HepG2 (cell line): ENCODE measurements at regions not wholly inside any gene's neighbourhood (a gene's known extent, or its start where the extent isn't known, plus 50 kb on each side); places are given as distances from the start of the nearest gene placed in this dataset.

Source experiments
- ATAC-seq: fragments of 200-7000 bp; cut with Tn5 transposase; 3 replicates; pipeline ENCODE4 v1.9.1; 2020; ENCODE audit warnings: mild to moderate bottlenecking, moderate library complexity
- BruUV-seq: library from RNA; stranded (reverse); fragments of 400-500 nt; replicated peaks from 2 replicates; lab custom pipeline; 2021; lab: Mats Ljungman, UMichigan
- CTCF ChIA-PET: fragments of 300-600 bp; formaldehyde crosslinking; extraction: SDS; loops from one replicate; lab custom pipeline; 2021; ENCODE audit warnings: low total read pairs, inconsistent platforms, low intra/inter-chr PET ratio; lab: Yijun Ruan, JAX
- POLR2A ChIA-PET: fragments of 350-600 bp; sonication (Branson Sonifier 250); formaldehyde crosslinking; loops from one replicate; lab custom pipeline; 2020; ENCODE audit warnings: antibody characterized with exemption, inconsistent platforms; lab: Yijun Ruan, JAX
- DNase-seq: peaks from one replicate; pipeline ENCODE4 v3.0.0-alpha.2; 2015; ENCODE audit warnings: low spot score
- FAIRE-seq: peaks from 3 replicates; lab custom pipeline; 2011; peaks lifted over from hg19 to GRCh38; lab: Jason Lieb, UNC
- H2AFZ ChIP-seq: one replicate; pipeline ENCODE4 v1.6.1; 2011; ENCODE audit warnings: low read length, inconsistent platforms
- H3K27ac ChIP-seq: fragments of 300-600 bp; 3 replicates; pipeline ENCODE4 v1.8.0; 2011; ENCODE audit warnings: mixed run types, mild to moderate bottlenecking, mixed read lengths, low read length, inconsistent platforms; ENCODE audit not compliant: insufficient read depth; ENCODE audit errors: extremely low read length
- H3K27me3 ChIP-seq, 2 experiments: fragments of 200-600 bp in 1 of 2; 2 replicates in 1 of 2; 3 replicates in 1 of 2; pipeline versions ENCODE4 v1.6.0 to v1.8.0; 2011; ENCODE audit warnings: low read length in 2 of 2, mild to moderate bottlenecking in 2 of 2, moderate library complexity in 2 of 2, inconsistent platforms in 1 of 2; ENCODE audit not compliant: insufficient read depth in 2 of 2, control insufficient read depth in 1 of 2
- H3K36me3 ChIP-seq, 2 experiments: fragments of 200-600 bp in 1 of 2; replicated peaks in 1 of 2; 2 replicates in 1 of 2; 3 replicates in 1 of 2; pipeline versions ENCODE4 v1.5.1 to v1.8.0; 2011; ENCODE audit warnings: low read length in 2 of 2, inconsistent platforms in 1 of 2; ENCODE audit not compliant: insufficient read depth in 2 of 2, control insufficient read depth in 1 of 2
- H3K4me1 ChIP-seq: 2 replicates; pipeline ENCODE4 v1.5.1; 2012; ENCODE audit warnings: low read length, inconsistent platforms; ENCODE audit not compliant: insufficient read depth
- H3K4me2 ChIP-seq: 2 replicates; pipeline ENCODE4 v1.6.0; 2011; ENCODE audit warnings: low read depth, low read length, inconsistent platforms
- H3K4me3 ChIP-seq, 3 experiments: fragments of 200-600 bp in 1 of 3; sonication (generic), shearing (Covaris generic) in 1 of 3; replicated peaks in 1 of 3; 2 replicates each; pipeline ENCODE4 v1.5.1; 2011 to 2016; ENCODE audit warnings: low read length in 3 of 3, inconsistent platforms in 2 of 3, low read depth in 2 of 3, mild to moderate bottlenecking in 2 of 3, control low read depth in 1 of 3, mixed read lengths in 1 of 3; ENCODE audit not compliant: insufficient read depth in 1 of 3
- H3K79me2 ChIP-seq: one replicate; pipeline ENCODE4 v1.6.1; 2011; ENCODE audit warnings: low read length, inconsistent platforms; ENCODE audit not compliant: insufficient read depth
- H3K9ac ChIP-seq: 2 replicates; pipeline ENCODE4 v1.6.0; 2011; ENCODE audit warnings: mild to moderate bottlenecking, low read depth, low read length, inconsistent platforms; ENCODE audit not compliant: insufficient read depth
- H3K9me3 ChIP-seq: 2 replicates; pipeline ENCODE4 v1.5.1; 2012; ENCODE audit warnings: mild to moderate bottlenecking, low read length
- H4K20me1 ChIP-seq: 2 replicates; pipeline ENCODE4 v1.6.0; 2011; ENCODE audit warnings: inconsistent platforms, mild to moderate bottlenecking, low read length, moderate library complexity; ENCODE audit not compliant: insufficient read depth
- CBFB ChIP-seq: sonication (generic); formaldehyde crosslinking; IDR thresholded peaks from 2 replicates; pipeline ENCODE4 v1.4.0; 2020; ENCODE audit warnings: missing genetic modification reagents
- DPF2 ChIP-seq: sonication (generic); formaldehyde crosslinking; IDR thresholded peaks from 2 replicates; pipeline ENCODE4 v1.4.0; 2020; ENCODE audit warnings: mild to moderate bottlenecking, low read depth, missing genetic modification reagents, borderline replicate concordance
- HDAC6 ChIP-seq: fragments of 200-600 bp; sonication (generic); IDR thresholded peaks from 2 replicates; pipeline ENCODE4 v1.7.0; 2017; ENCODE audit warnings: mild to moderate bottlenecking, antibody characterized with exemption, low read length, low read depth
- HNRNPLL ChIP-seq: fragments of 200-400 bp; formaldehyde crosslinking; IDR thresholded peaks from 2 replicates; pipeline ENCODE4 v1.6.1; 2017; ENCODE audit warnings: mild to moderate bottlenecking, low read depth, low read length; ENCODE audit not compliant: poor library complexity, severe bottlenecking
- JUND ChIP-seq: sonication (generic); formaldehyde crosslinking; IDR thresholded peaks from 2 replicates; pipeline ENCODE4 v1.8.0; 2022; ENCODE audit warnings: mild to moderate bottlenecking, missing genetic modification reagents
- MED8 ChIP-seq: sonication (generic); formaldehyde crosslinking; IDR thresholded peaks from 2 replicates; pipeline ENCODE4 v1.8.1; 2023; ENCODE audit warnings: mild to moderate bottlenecking, missing genetic modification reagents; ENCODE audit not compliant: insufficient replicate concordance
- MYNN ChIP-seq: sonication (generic); formaldehyde crosslinking; IDR thresholded peaks from 2 replicates; pipeline ENCODE4 v1.4.0; 2020; ENCODE audit warnings: mild to moderate bottlenecking, low read depth, missing genetic modification reagents
- NR2F1 ChIP-seq, 2 experiments: fragments of 450-650 bp in 1 of 2; formaldehyde crosslinking in 1 of 2; IDR thresholded peaks; 2 replicates each; pipeline versions ENCODE4 v1.5.0 to v1.6.1; 2016 to 2020; ENCODE audit warnings: mild to moderate bottlenecking in 1 of 2, missing compliant biosample characterization in 1 of 2, missing genetic modification reagents in 1 of 2, moderate library complexity in 1 of 2
- POLR2AphosphoS5 ChIP-seq: IDR thresholded peaks from 2 replicates; pipeline ENCODE4 v1.6.1; 2012; ENCODE audit warnings: low read depth, low read length
- PPARG ChIP-seq: conservative IDR thresholded peaks from 2 replicates; pipeline ENCODE4 v1.6.1; 2016; ENCODE audit warnings: missing biosample characterization, missing genetic modification reagents
- RARA ChIP-seq: IDR thresholded peaks from 2 replicates; pipeline ENCODE4 v1.6.1; 2016; ENCODE audit warnings: missing genetic modification reagents, missing compliant biosample characterization
- RFXAP ChIP-seq: sonication (generic); formaldehyde crosslinking; IDR thresholded peaks from 2 replicates; pipeline ENCODE4 v1.4.0; 2020; ENCODE audit warnings: missing genetic modification reagents, borderline replicate concordance
- ZBTB8A ChIP-seq: sonication (generic); formaldehyde crosslinking; IDR thresholded peaks from 2 replicates; pipeline ENCODE4 v1.4.0; 2020; ENCODE audit warnings: mild to moderate bottlenecking, low read depth, missing genetic modification reagents, borderline replicate concordance
- ZFP36 ChIP-seq: fragments of 150-350 bp; IDR thresholded peaks from 2 replicates; pipeline ENCODE4 v1.6.1; 2018; ENCODE audit warnings: borderline replicate concordance, low read length, low read depth; ENCODE audit not compliant: partially characterized antibody
- ZNF432 ChIP-seq: sonication (generic); formaldehyde crosslinking; IDR thresholded peaks from 2 replicates; pipeline ENCODE4 v1.5.0; 2020; ENCODE audit warnings: missing genetic modification reagents, mild to moderate bottlenecking, borderline replicate concordance
- ZNF451 ChIP-seq: sonication (generic); formaldehyde crosslinking; IDR thresholded peaks from 2 replicates; pipeline ENCODE4 v1.5.0; 2020; ENCODE audit warnings: mild to moderate bottlenecking, missing genetic modification reagents
- ZSCAN21 ChIP-seq: sonication (generic); formaldehyde crosslinking; IDR thresholded peaks from 2 replicates; pipeline ENCODE4 v1.8.0; 2022; ENCODE audit warnings: mild to moderate bottlenecking, missing genetic modification reagents, moderate library complexity, borderline replicate concordance
- WGBS: methylation state at CpG from one replicate; pipeline ENCODE4 v1.1.6; 2017; ENCODE audit warnings: low lambda C conversion rate; 5-methylcytosine and 5-hydroxymethylcytosine counted together
- in situ Hi-C: cut with HindIII; loops from 2 replicates; pipeline ENCODE4 v1.10.0; 2017; ENCODE audit warnings: low pct_unique_long_range_greater_than_20kb; ENCODE audit not compliant: extremely low pct_ligation_motif_present
- intact Hi-C: fragments of 100-400 bp; cut with micrococcal nuclease; formaldehyde crosslinking; loops from one replicate; pipeline ENCODE4 v1.10.0; 2022; ENCODE audit not compliant: unreplicated experiment
- TF ChIP-seq, protein P1 (sequence below): sonication (generic); formaldehyde crosslinking; IDR thresholded peaks from 2 replicates; pipeline ENCODE4 v1.4.0; 2020; ENCODE audit warnings: missing genetic modification reagents
- TF ChIP-seq, protein P2 (sequence below), 2 experiments: IDR thresholded peaks; 2 replicates each; pipeline ENCODE4 v1.6.1; 2011 to 2012; ENCODE audit warnings: low read length in 2 of 2, borderline replicate concordance in 1 of 2, low read depth in 1 of 2, mild to moderate bottlenecking in 1 of 2, moderate library complexity in 1 of 2
- TF ChIP-seq, protein P3 (sequence below): sonication (generic); formaldehyde crosslinking; IDR thresholded peaks from 2 replicates; pipeline ENCODE4 v1.4.0; 2020; ENCODE audit warnings: mild to moderate bottlenecking, missing genetic modification reagents

DNA sequence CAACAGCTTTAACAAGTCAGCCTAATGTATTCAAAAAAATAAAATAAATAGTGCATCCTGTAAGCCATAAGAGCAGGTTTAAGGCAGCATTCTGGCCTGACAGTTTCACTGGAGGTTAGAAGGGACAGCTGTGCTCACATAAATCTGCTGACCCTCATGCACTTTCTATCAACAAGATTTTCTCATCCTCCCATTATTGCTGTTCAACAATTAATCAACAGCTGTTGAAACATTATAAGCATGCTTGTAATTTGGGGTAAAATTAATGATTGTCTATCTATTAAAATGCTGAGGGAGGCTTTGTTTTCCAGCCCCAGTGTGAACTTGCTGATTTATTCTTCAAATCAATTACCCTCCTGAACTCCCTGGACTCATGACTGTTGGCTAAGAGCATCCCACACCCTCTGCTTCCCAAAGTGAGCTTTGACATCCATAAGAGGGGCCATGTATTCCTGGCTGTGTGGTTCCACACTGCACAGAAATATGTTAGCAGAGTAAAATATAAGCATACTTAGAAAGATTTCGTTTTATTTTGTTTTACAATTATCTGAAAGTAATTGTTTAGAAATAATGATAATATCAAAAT, 492.4 kb downstream of the EFNB2 start (continued):
- TF ChIP-seq MED8 (CRISPR knock-in tag) (no peak), CBFB (CRISPR knock-in tag) (no peak), ZBTB8A (CRISPR knock-in tag) (no peak), ZSCAN21 (CRISPR knock-in tag) (no peak), MYNN (CRISPR knock-in tag) (no peak)
- TF ChIP-seq, protein P1, sequence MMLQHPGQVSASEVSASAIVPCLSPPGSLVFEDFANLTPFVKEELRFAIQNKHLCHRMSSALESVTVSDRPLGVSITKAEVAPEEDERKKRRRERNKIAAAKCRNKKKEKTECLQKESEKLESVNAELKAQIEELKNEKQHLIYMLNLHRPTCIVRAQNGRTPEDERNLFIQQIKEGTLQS: no peak

DNA sequence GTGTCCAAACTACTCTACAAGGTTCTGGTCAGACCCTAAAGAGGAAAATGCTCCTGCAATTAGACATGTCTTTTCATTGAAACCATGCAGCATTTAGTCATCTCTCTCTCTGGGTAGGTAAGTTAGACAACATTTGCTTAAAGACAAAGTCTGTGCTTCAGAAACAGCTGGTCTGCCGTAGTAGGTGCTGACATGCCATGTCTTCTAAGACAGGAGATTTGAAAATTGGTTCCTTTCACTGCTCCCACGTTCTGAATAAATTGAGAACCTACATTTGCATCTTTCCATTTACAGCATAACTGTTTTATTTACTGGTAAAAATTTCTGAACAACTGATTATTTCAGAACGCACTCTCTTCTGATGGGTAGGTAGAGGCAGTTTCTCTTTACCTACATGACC, 494.0 kb downstream of the EFNB2 start:
- POLR2A ChIA-PET: no interaction called here
- in situ Hi-C loops (no loop called here), intact Hi-C loops (no loop called here)
- BruUV-seq: no TSS peak
- Histone ChIP-seq H4K20me1 (no peaks in the 10 kb centered on the region), H3K4me1 (no peaks in the 10 kb centered on the region), H3K27me3 (no peaks in the 10 kb centered on the region), H3K4me2 (no peak overlapping the region), H3K9me3 (no peaks in the 10 kb centered on the region), H3K36me3 (no peaks in the 10 kb centered on the region), H3K4me3 (no peak overlapping the region), H2AFZ (no peak overlapping the region), H3K9ac (no peak overlapping the region), H3K79me2 (no peaks in the 10 kb centered on the region), H3K27ac (no peak overlapping the region)
- ATAC-seq (no peak), DNase-seq (no peak), FAIRE-seq (no peak)
- 7% methylated on average over 3 of the region's 3 CpGs for WGBS
- CTCF ChIA-PET: no interaction called here
- TF ChIP-seq, protein P2, sequence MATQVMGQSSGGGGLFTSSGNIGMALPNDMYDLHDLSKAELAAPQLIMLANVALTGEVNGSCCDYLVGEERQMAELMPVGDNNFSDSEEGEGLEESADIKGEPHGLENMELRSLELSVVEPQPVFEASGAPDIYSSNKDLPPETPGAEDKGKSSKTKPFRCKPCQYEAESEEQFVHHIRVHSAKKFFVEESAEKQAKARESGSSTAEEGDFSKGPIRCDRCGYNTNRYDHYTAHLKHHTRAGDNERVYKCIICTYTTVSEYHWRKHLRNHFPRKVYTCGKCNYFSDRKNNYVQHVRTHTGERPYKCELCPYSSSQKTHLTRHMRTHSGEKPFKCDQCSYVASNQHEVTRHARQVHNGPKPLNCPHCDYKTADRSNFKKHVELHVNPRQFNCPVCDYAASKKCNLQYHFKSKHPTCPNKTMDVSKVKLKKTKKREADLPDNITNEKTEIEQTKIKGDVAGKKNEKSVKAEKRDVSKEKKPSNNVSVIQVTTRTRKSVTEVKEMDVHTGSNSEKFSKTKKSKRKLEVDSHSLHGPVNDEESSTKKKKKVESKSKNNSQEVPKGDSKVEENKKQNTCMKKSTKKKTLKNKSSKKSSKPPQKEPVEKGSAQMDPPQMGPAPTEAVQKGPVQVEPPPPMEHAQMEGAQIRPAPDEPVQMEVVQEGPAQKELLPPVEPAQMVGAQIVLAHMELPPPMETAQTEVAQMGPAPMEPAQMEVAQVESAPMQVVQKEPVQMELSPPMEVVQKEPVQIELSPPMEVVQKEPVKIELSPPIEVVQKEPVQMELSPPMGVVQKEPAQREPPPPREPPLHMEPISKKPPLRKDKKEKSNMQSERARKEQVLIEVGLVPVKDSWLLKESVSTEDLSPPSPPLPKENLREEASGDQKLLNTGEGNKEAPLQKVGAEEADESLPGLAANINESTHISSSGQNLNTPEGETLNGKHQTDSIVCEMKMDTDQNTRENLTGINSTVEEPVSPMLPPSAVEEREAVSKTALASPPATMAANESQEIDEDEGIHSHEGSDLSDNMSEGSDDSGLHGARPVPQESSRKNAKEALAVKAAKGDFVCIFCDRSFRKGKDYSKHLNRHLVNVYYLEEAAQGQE (IDR thresholded peaks at IDR 0.05; ENCODE audit: borderline replicate concordance in 1 of 2, low read depth in 1 of 2, low read length in 2 of 2): no peak
- TF ChIP-seq PPARG (CRISPR knock-in tag): no peak
- TF ChIP-seq RARA (CRISPR knock-in tag): no peak
- TF ChIP-seq, protein P3, sequence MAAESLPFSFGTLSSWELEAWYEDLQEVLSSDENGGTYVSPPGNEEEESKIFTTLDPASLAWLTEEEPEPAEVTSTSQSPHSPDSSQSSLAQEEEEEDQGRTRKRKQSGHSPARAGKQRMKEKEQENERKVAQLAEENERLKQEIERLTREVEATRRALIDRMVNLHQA: no peak
- TF ChIP-seq HNRNPLL: no peak
- TF ChIP-seq POLR2AphosphoS5: no peak
- no peak for TF ChIP-seq ZFP36
- TF ChIP-seq RFXAP (CRISPR knock-in tag): no peak
- no peak for TF ChIP-seq DPF2 (CRISPR knock-in tag)
- no peak for TF ChIP-seq NR2F1 (CRISPR knock-in tag; IDR thresholded peaks at IDR 0.05)
- TF ChIP-seq HDAC6: no peak
- TF ChIP-seq JUND (CRISPR knock-in tag): no peak
- TF ChIP-seq ZNF451 (CRISPR knock-in tag): no peak
- no peak for TF ChIP-seq ZNF432
